Keratinocyte (primary cell): ENCODE measurements at regions not wholly inside any gene's neighbourhood (a gene's known extent, or its start where the extent isn't known, plus 50 kb on each side); places are given as distances from the start of the nearest gene placed in this dataset.

Experiments
- DNase-seq: peaks from one replicate; pipeline ENCODE4 v3.0.0-alpha.2; 2011; ENCODE audit warnings: low read depth, missing footprints, low spot score
- FAIRE-seq: peaks from 2 replicates; lab custom pipeline; 2011; peaks lifted over from hg19 to GRCh38; lab: Jason Lieb, UNC
- H2AFZ ChIP-seq: 2 replicates; pipeline ENCODE4 v1.6.0; 2012; ENCODE audit warnings: low read length, control low read depth, inconsistent platforms; ENCODE audit not compliant: control insufficient read depth
- H3K27ac ChIP-seq: 2 replicates; pipeline ENCODE4 v1.5.1; 2011; ENCODE audit warnings: low read length; ENCODE audit not compliant: control insufficient read depth, insufficient read depth
- H3K27me3 ChIP-seq: 3 replicates; pipeline ENCODE4 v1.6.0; 2011; ENCODE audit warnings: low read length; ENCODE audit not compliant: control insufficient read depth, insufficient read depth; ENCODE audit errors: extremely low read depth
- H3K36me3 ChIP-seq, 2 experiments: 2 replicates in 1 of 2; 3 replicates in 1 of 2; pipeline ENCODE4 v1.5.1; 2011; ENCODE audit warnings: low read length in 2 of 2, mild to moderate bottlenecking in 1 of 2; ENCODE audit not compliant: control insufficient read depth in 2 of 2, insufficient read depth in 2 of 2; ENCODE audit errors: extremely low read depth in 1 of 2
- H3K4me1 ChIP-seq: 3 replicates; pipeline ENCODE4 v1.5.1; 2011; ENCODE audit warnings: low read length; ENCODE audit not compliant: control insufficient read depth, insufficient read depth; ENCODE audit errors: extremely low read depth
- H3K4me2 ChIP-seq: 3 replicates; pipeline ENCODE4 v1.6.0; 2011; ENCODE audit warnings: low read depth, low read length; ENCODE audit not compliant: control insufficient read depth, insufficient read depth; ENCODE audit errors: extremely low read depth
- H3K4me3 ChIP-seq, 3 experiments: fragments of 200-600 bp in 1 of 3; sonication (generic) in 1 of 3; 2 replicates in 2 of 3; 3 replicates in 1 of 3; pipeline ENCODE4 v1.5.1; 2011 to 2016; ENCODE audit warnings: low read length in 3 of 3, mild to moderate bottlenecking in 3 of 3, control low read depth in 2 of 3, inconsistent platforms in 1 of 3, low read depth in 1 of 3, mixed read lengths in 1 of 3, mixed run types in 1 of 3, moderate library complexity in 1 of 3; ENCODE audit not compliant: control insufficient read depth in 2 of 3, insufficient read depth in 2 of 3; ENCODE audit errors: extremely low read depth in 1 of 3
- H3K79me2 ChIP-seq: 2 replicates; pipeline ENCODE4 v1.6.0; 2012; ENCODE audit warnings: low read length; ENCODE audit not compliant: control insufficient read depth, insufficient read depth
- H3K9ac ChIP-seq: 3 replicates; pipeline ENCODE4 v1.6.0; 2011; ENCODE audit warnings: low read length; ENCODE audit not compliant: control insufficient read depth, insufficient read depth; ENCODE audit errors: extremely low read depth
- H3K9me1 ChIP-seq: 3 replicates; pipeline ENCODE4 v1.6.0; 2011; ENCODE audit warnings: low read length; ENCODE audit not compliant: control insufficient read depth, insufficient read depth; ENCODE audit errors: extremely low read depth
- H3K9me3 ChIP-seq: 2 replicates; pipeline ENCODE4 v1.5.1; 2012; ENCODE audit warnings: low read depth, low read length; ENCODE audit not compliant: control insufficient read depth
- H4K20me1 ChIP-seq: 3 replicates; pipeline ENCODE4 v1.6.0; 2011; ENCODE audit warnings: low read length; ENCODE audit not compliant: control insufficient read depth, insufficient read depth; ENCODE audit errors: extremely low read depth
- CTCF ChIP-seq, 3 experiments: IDR thresholded peaks in 1 of 3; conservative IDR thresholded peaks in 1 of 3; optimal IDR thresholded peaks in 1 of 3; 2 replicates in 2 of 3; 3 replicates in 1 of 3; pipeline versions ENCODE3 to v1.5.1; 2011; ENCODE audit warnings: low read length in 3 of 3, mild to moderate bottlenecking in 3 of 3, moderate library complexity in 2 of 3, control low read depth in 1 of 3, inconsistent platforms in 1 of 3; ENCODE audit not compliant: insufficient read depth in 2 of 3; ENCODE audit errors: extremely low read depth in 1 of 3
- EZH2 ChIP-seq: IDR thresholded peaks from one replicate; pipeline ENCODE4 v1.6.1; 2012; ENCODE audit warnings: inconsistent platforms, mild to moderate bottlenecking, low read length, moderate library complexity
- dilution Hi-C: fragments of 300-500 bp; cut with MboI; formaldehyde crosslinking; loops from one replicate; pipeline ENCODE4 v1.7.0; 2020; ENCODE audit warnings: low sequenced_read_pairs; ENCODE audit not compliant: extremely low pct_ligation_motif_present

GRCh38 chr3:16704941-16705340 lies 99.7 kb upstream of the DAZL start:
- Histone ChIP-seq H3K9me3 (no peaks in the 10 kb centered on the region), H3K27me3 (no peaks in the 10 kb centered on the region), H3K4me1 (no peaks in the 10 kb centered on the region), H4K20me1 (no peaks in the 10 kb centered on the region), H3K79me2 (no peaks in the 10 kb centered on the region), H3K9me1 (no peaks in the 10 kb centered on the region), H3K4me3 (no peak overlapping the region), H2AFZ (no peak overlapping the region), H3K27ac (no peak overlapping the region), H3K9ac (no peak overlapping the region), H3K36me3 (no peaks in the 10 kb centered on the region), H3K4me2 (no peak overlapping the region)
- dilution Hi-C loops: no loop called here
- TF ChIP-seq CTCF (optimal IDR thresholded peaks at IDR 0.05 in 1 of 3, IDR thresholded peaks at IDR 0.05 in 1 of 3, conservative IDR thresholded peaks at IDR 0.05 in 1 of 3; ENCODE audit: extremely low read depth in 1 of 3, insufficient read depth in 2 of 3, low read length in 3 of 3) (no peak), EZH2 (no peak)
- DNase-seq (no peak), FAIRE-seq (no peak)

DNA sequence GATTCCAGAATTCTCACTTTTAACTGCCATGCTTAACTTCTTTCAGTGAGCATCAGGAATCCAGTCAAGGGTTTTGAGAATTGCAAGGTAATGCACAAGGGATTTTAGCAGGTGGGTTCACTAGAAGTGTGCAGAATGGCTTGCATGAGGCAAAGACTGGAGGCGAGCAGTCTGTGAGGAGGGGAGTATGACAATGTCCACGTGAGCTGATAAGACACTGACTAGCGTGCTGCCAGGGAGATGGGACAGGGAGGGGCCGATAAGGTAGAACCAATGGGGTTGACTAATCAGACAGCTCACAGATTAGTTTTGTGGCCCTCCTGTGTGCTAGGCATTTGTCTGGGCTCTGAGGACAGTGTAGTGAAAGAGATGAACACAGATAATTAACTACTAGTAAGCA lies 102.0 kb upstream of the DAZL start:
- no peaks in the 10 kb centered on the region for H3K79me2 ChIP-seq
- no peak overlapping the region for H3K9ac ChIP-seq
- H3K27me3 ChIP-seq: no peaks in the 10 kb centered on the region
- no peak overlapping the region for H3K27ac ChIP-seq
- H3K36me3 ChIP-seq: no peaks in the 10 kb centered on the region
- TF ChIP-seq CTCF (optimal IDR thresholded peaks at IDR 0.05 in 1 of 3, IDR thresholded peaks at IDR 0.05 in 1 of 3, conservative IDR thresholded peaks at IDR 0.05 in 1 of 3; ENCODE audit: extremely low read depth in 1 of 3, insufficient read depth in 2 of 3, low read length in 3 of 3): no peak
- no peak for TF ChIP-seq EZH2
- H4K20me1 ChIP-seq: no peaks in the 10 kb centered on the region
- no peaks in the 10 kb centered on the region for H3K4me1 ChIP-seq
- FAIRE-seq (no peak), DNase-seq (no peak)
- H2AFZ ChIP-seq: no peak overlapping the region
- no peak overlapping the region for H3K4me2 ChIP-seq
- dilution Hi-C loops: no loop called here
- H3K9me1 ChIP-seq: no peaks in the 10 kb centered on the region
- no peaks in the 10 kb centered on the region for H3K9me3 ChIP-seq
- no peak overlapping the region for H3K4me3 ChIP-seq
